DMS 273 (cell line): ENCODE measurements at regions not wholly inside any gene's neighbourhood (a gene's known extent, or its start where the extent isn't known, plus 50 kb on each side); places are given as distances from the start of the nearest gene placed in this dataset.

ENCODE experiments used
- DNase-seq: peaks from one replicate; lab custom pipeline; 2025; ENCODE audit not compliant: unreplicated experiment; lab: John Stamatoyannopoulos, UW

DNA sequence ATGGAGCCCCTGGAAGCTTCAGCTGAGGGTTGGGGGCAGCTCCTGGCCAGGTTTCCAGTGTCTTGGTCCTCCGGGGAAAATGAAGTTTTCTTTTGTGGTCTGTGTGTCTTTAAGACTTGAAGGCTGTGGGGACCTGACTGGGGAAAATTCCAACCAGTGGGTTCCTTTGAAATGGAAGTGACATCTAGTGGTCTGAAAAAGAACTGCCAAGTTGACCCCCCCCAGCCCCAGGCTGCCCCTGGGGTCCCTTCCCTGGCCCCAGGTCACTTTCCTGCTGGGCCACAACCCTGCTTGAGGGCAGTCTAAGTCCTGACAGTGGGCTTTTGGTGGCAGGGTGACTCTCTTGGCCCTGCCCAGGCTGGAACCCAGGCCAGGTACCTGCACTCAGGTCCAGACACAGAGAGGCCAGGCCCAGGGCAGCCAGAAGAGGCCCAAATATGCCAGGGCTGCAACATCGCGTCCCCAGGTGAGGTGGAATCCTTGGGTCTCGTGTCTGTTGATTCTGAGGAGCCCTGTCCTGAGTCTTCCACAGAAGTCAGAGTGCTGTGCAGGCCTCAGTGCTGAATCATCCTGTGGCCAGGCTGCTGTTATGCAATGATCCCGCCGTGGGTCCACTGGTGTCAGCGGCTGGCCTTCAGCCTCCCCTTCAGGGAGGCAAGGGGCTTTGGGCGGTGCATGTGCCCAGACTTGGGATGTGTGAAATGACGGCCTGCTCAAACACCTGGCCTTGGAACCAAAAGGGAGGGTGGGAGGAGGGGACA, 68.4 kb downstream of the VEGFA start:
- DNase-seq, result peak; percentile 67

- DNase-seq, result no peak
These were observed 67.5 kb downstream of the VEGFA start for GRCh38 chr6:43837507-43837906.

GRCh38 chr6:43836507-43837240, 66.7 kb downstream of the VEGFA start:
- no peak for DNase-seq
